ENCODE measurements at regions not wholly inside any gene's neighbourhood (a gene's known extent, or its start where the extent isn't known, plus 50 kb on each side); places are given as distances from the start of the nearest gene placed in this dataset.

DNA sequence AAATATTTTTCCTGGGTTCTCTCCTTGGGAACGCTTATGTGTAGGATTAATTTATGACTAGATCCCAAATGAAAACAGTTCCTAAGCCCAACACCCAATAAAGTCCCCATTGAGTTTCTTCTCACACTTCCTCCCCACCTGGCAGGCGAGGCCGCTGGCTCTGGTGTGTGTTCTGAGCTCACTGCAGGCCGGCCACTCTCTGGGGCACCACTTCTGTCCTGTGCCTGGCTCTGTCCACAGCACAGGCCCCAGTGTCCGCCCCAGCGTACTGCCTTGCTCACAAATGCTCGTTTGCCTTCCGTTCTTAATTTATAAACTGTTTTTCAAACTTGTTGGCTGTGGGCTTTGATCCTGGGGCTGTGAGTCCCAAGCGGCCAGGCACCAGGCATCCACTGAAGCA is 90.6 kb downstream of the TLR5 start:
- H3K4me1 ChIP-seq (ENCODE audit: control insufficient read depth, extremely low read depth, insufficient read depth, low read length): peaks cover 3% of the 10 kb centered on the region
- H3K79me2 ChIP-seq (ENCODE audit: control insufficient read depth, insufficient read depth, low read length): no peaks in the 10 kb centered on the region
- TF ChIP-seq EZH2 (IDR thresholded peaks at IDR 0.05; ENCODE audit: low read length) (no peak), CTCF (optimal IDR thresholded peaks at IDR 0.05 in 1 of 3, IDR thresholded peaks at IDR 0.05 in 1 of 3, conservative IDR thresholded peaks at IDR 0.05 in 1 of 3; ENCODE audit: extremely low read depth in 1 of 3, insufficient read depth in 2 of 3, low read length in 3 of 3) (no peak)
- no peak overlapping the region for H3K9ac ChIP-seq (ENCODE audit: control insufficient read depth, extremely low read depth, insufficient read depth, low read length)
- FAIRE-seq: no peak
- H3K4me2 ChIP-seq (ENCODE audit: control insufficient read depth, extremely low read depth, insufficient read depth, low read depth, low read length): no peak overlapping the region
- H3K9me1 ChIP-seq (ENCODE audit: control insufficient read depth, extremely low read depth, insufficient read depth, low read length): no peaks in the 10 kb centered on the region
- H3K9me3 ChIP-seq (ENCODE audit: control insufficient read depth, low read depth, low read length): no peaks in the 10 kb centered on the region
- H3K4me3 ChIP-seq (ENCODE audit: control insufficient read depth in 2 of 3, extremely low read depth in 1 of 3, insufficient read depth in 2 of 3, low read depth in 1 of 3, low read length in 3 of 3): no peak overlapping the region
- H2AFZ ChIP-seq (ENCODE audit: control insufficient read depth, low read length): no peak overlapping the region
- peaks cover 3% of the 10 kb centered on the region for H3K27me3 ChIP-seq (ENCODE audit: control insufficient read depth, extremely low read depth, insufficient read depth, low read length)
- no peak overlapping the region for H3K27ac ChIP-seq (ENCODE audit: control insufficient read depth, insufficient read depth, low read length)
- no peaks in the 10 kb centered on the region for H4K20me1 ChIP-seq (ENCODE audit: control insufficient read depth, extremely low read depth, insufficient read depth, low read length)
- no peaks in the 10 kb centered on the region for H3K36me3 ChIP-seq (ENCODE audit: control insufficient read depth in 2 of 2, extremely low read depth in 1 of 2, insufficient read depth in 2 of 2, low read length in 2 of 2)
- DNase-seq (ENCODE audit: low read depth, low spot score): no peak
- dilution Hi-C loops (cut with MboI; ENCODE audit: extremely low pct_ligation_motif_present, low sequenced_read_pairs): no loop called here

DNA sequence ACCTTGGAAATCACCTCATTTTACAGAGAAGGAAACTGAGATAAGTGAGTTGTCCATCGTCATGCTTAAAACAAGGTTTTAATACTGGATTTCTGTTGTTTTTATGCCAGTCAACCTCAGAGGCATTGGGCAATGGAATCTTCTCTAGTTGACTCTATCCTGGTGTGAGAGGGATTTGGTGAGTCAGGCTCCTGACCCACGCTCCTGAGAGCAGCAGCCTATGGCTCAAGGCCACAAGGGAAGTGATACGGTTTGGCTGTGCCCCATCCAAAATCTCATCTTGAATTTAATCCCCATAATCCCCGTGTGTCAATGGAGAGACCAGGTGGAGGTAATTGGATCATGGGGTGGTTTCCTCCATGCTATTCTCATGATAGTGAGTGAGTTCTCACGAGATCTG is 90.1 kb downstream of the TLR5 start:
- Histone ChIP-seq H3K27ac (ENCODE audit: control insufficient read depth, insufficient read depth, low read length) (no peak overlapping the region), H3K79me2 (ENCODE audit: control insufficient read depth, insufficient read depth, low read length) (no peaks in the 10 kb centered on the region), H2AFZ (ENCODE audit: control insufficient read depth, low read length) (no peak overlapping the region), H4K20me1 (ENCODE audit: control insufficient read depth, extremely low read depth, insufficient read depth, low read length) (no peaks in the 10 kb centered on the region), H3K9ac (ENCODE audit: control insufficient read depth, extremely low read depth, insufficient read depth, low read length) (no peak overlapping the region), H3K4me1 (ENCODE audit: control insufficient read depth, extremely low read depth, insufficient read depth, low read length) (peaks cover 3% of the 10 kb centered on the region), H3K9me1 (ENCODE audit: control insufficient read depth, extremely low read depth, insufficient read depth, low read length) (no peaks in the 10 kb centered on the region), H3K9me3 (ENCODE audit: control insufficient read depth, low read depth, low read length) (no peaks in the 10 kb centered on the region), H3K36me3 (ENCODE audit: control insufficient read depth in 2 of 2, extremely low read depth in 1 of 2, insufficient read depth in 2 of 2, low read length in 2 of 2) (no peaks in the 10 kb centered on the region), H3K4me2 (ENCODE audit: control insufficient read depth, extremely low read depth, insufficient read depth, low read depth, low read length) (no peak overlapping the region), H3K27me3 (ENCODE audit: control insufficient read depth, extremely low read depth, insufficient read depth, low read length) (peaks cover 3% of the 10 kb centered on the region), H3K4me3 (ENCODE audit: control insufficient read depth in 2 of 3, extremely low read depth in 1 of 3, insufficient read depth in 2 of 3, low read depth in 1 of 3, low read length in 3 of 3) (no peak overlapping the region)
- FAIRE-seq (no peak), DNase-seq (ENCODE audit: low read depth, low spot score) (no peak)
- TF ChIP-seq EZH2 (IDR thresholded peaks at IDR 0.05; ENCODE audit: low read length) (no peak), CTCF (optimal IDR thresholded peaks at IDR 0.05 in 1 of 3, IDR thresholded peaks at IDR 0.05 in 1 of 3, conservative IDR thresholded peaks at IDR 0.05 in 1 of 3; ENCODE audit: extremely low read depth in 1 of 3, insufficient read depth in 2 of 3, low read length in 3 of 3) (no peak)
- dilution Hi-C loops (cut with MboI; ENCODE audit: extremely low pct_ligation_motif_present, low sequenced_read_pairs): no loop called here

Measured in keratinocyte (primary cell).